ENCODE measurements at regions not wholly inside any gene's neighbourhood (a gene's known extent, or its start where the extent isn't known, plus 50 kb on each side); places are given as distances from the start of the nearest gene placed in this dataset.

DNA sequence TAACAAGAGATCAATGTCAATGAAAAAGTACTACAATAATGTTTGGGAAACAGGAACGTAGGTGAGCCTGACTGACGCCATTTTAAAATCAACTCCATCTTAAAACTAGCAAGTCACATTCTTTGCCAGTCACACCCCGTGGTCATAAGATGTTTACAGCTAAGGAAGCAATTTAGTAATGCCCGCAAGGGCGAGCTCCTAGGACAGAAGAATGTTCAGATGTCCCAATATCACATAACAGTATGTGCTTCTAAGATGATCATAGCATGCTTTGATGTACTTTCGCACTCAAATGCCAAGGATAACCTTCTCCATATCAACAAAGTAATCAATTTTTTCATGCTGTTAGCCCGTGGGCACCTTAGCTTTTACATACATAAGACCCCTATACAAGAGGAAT lies 113.8 kb upstream of the EGFR start:
- Histone ChIP-seq H3K27ac (ENCODE audit: insufficient read depth, low read length, poor library complexity, severe bottlenecking) (no peak overlapping the region), H3K4me3 (ENCODE audit: low read depth, low read length) (no peak overlapping the region), H3K27me3 (ENCODE audit: control insufficient read depth, insufficient read depth, low read length) (no peaks in the 10 kb centered on the region), H3K9me3 (ENCODE audit: control insufficient read depth in 2 of 2, low read length in 2 of 2) (no peaks in the 10 kb centered on the region), H3K36me3 (ENCODE audit: control insufficient read depth, insufficient read depth, low read length) (no peaks in the 10 kb centered on the region), H3K4me1 (ENCODE audit: control insufficient read depth, insufficient read depth, low read length, poor library complexity, severe bottlenecking) (no peaks in the 10 kb centered on the region)
- Mint-ChIP-seq H3K27ac (no peak overlapping the region), H3K4me1 (no peaks in the 10 kb centered on the region), H3K4me3 (no peak overlapping the region), H3K27me3 (no peaks in the 10 kb centered on the region), H3K9me3 (peaks cover 0 to 7% (median 4%) of the 10 kb centered on the region in 7 donors), H3K36me3 (no peaks in the 10 kb centered on the region)
- ATAC-seq (ENCODE audit: low read depth in 2 of 2) (no peak), DNase-seq (no peak)

DNA sequence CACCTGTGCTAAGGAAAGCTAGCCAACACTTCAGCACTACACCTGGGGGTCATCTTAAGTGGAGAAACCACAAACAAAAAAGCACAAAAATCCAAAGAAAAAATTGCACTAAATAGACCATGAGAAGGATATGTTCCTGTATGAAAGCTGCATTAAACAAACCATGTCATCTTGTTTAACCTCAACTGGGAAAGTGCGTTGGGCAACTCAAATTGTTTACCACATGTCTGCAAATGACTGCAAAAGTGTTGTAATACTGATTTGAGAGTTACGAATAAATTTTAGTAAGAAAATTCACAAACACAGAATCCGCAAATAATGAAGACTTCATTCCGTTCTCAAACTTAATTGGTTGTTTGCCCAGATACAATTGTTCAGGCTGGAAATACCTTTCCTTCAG lies 111.9 kb upstream of the EGFR start:
- Histone ChIP-seq H3K9me3 (ENCODE audit: control insufficient read depth in 2 of 2, low read length in 2 of 2) (no peaks in the 10 kb centered on the region), H3K4me3 (ENCODE audit: low read depth, low read length) (no peak overlapping the region), H3K27ac (ENCODE audit: insufficient read depth, low read length, poor library complexity, severe bottlenecking) (no peak overlapping the region), H3K4me1 (ENCODE audit: control insufficient read depth, insufficient read depth, low read length, poor library complexity, severe bottlenecking) (no peaks in the 10 kb centered on the region), H3K27me3 (ENCODE audit: control insufficient read depth, insufficient read depth, low read length) (no peaks in the 10 kb centered on the region), H3K36me3 (ENCODE audit: control insufficient read depth, insufficient read depth, low read length) (no peaks in the 10 kb centered on the region)
- H3K27me3 Mint-ChIP-seq = no peaks in the 10 kb centered on the region
- H3K9me3 Mint-ChIP-seq = peaks cover 0 to 15% (median 4%) of the 10 kb centered on the region in 7 donors
- no peaks in the 10 kb centered on the region for H3K36me3 Mint-ChIP-seq
- H3K27ac Mint-ChIP-seq = no peak overlapping the region
- ATAC-seq (ENCODE audit: low read depth in 2 of 2) = no peak
- no peak for DNase-seq
- H3K4me3 Mint-ChIP-seq = no peak overlapping the region
- H3K4me1 Mint-ChIP-seq = no peaks in the 10 kb centered on the region

DNA sequence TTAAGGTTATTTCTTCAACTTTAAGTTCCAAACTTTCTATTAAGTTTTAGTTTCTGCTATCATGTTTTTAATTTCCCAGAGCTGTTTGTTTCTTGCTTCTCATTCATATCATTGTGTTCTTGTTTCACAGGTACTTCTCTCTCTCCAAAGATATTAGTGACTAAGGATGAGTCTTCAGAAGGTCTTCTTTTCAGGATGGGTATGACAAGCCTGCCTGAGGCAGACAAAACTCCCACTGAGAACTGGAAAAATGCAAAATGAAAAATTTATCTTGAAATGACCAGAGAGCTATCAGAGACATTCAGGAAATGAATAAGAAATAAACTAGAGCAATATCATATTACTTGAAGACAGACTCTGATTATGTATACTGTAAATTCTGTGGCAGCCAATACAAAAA lies 110.8 kb upstream of the EGFR start:
- no peaks in the 10 kb centered on the region for H3K9me3 ChIP-seq (ENCODE audit: control insufficient read depth in 2 of 2, low read length in 2 of 2)
- Mint-ChIP-seq H3K36me3 (no peaks in the 10 kb centered on the region), H3K4me1 (no peaks in the 10 kb centered on the region), H3K9me3 (peaks cover 0 to 15% (median 4%) of the 10 kb centered on the region in 7 donors), H3K27ac (no peak overlapping the region), H3K4me3 (no peak overlapping the region), H3K27me3 (no peaks in the 10 kb centered on the region)
- H3K4me1 ChIP-seq (ENCODE audit: control insufficient read depth, insufficient read depth, low read length, poor library complexity, severe bottlenecking) = no peaks in the 10 kb centered on the region
- ATAC-seq (ENCODE audit: low read depth in 2 of 2) (no peak), DNase-seq (no peak)
- H3K4me3 ChIP-seq (ENCODE audit: low read depth, low read length) = no peak overlapping the region
- no peaks in the 10 kb centered on the region for H3K36me3 ChIP-seq (ENCODE audit: control insufficient read depth, insufficient read depth, low read length)
- H3K27me3 ChIP-seq (ENCODE audit: control insufficient read depth, insufficient read depth, low read length) = no peaks in the 10 kb centered on the region
- no peak overlapping the region for H3K27ac ChIP-seq (ENCODE audit: insufficient read depth, low read length, poor library complexity, severe bottlenecking)

DNA sequence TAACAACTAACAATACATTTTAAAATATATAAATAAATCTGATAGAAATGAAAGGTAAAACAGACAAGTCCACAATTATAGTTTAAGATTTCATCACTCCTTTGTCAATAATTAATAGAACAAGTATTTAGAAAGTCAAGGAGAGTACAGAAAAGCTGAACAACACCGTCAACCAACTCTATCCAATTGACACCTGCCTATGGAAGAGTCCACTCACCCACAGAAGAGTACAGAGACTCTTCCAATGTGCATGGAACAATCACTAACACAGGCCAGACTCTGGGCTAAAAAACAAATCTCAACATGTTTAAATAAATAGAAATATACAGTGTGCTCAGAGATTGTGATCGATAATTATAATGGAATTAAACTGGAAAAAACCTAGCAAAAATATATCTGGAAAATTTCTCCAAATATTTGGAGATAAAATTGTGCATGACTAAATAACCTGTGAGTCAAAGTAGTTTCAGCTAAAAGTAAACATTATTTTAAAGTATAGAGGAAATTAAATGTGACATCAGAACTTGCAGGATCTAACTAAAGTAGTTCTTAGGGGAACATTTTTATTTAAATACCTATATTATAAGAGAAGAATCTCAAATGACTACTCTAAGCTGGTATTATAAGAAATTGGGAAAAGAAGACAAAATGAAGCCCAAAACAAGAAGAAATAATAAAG lies 109.9 kb upstream of the EGFR start:
- no peak overlapping the region for H3K4me3 ChIP-seq (ENCODE audit: low read depth, low read length)

DNA sequence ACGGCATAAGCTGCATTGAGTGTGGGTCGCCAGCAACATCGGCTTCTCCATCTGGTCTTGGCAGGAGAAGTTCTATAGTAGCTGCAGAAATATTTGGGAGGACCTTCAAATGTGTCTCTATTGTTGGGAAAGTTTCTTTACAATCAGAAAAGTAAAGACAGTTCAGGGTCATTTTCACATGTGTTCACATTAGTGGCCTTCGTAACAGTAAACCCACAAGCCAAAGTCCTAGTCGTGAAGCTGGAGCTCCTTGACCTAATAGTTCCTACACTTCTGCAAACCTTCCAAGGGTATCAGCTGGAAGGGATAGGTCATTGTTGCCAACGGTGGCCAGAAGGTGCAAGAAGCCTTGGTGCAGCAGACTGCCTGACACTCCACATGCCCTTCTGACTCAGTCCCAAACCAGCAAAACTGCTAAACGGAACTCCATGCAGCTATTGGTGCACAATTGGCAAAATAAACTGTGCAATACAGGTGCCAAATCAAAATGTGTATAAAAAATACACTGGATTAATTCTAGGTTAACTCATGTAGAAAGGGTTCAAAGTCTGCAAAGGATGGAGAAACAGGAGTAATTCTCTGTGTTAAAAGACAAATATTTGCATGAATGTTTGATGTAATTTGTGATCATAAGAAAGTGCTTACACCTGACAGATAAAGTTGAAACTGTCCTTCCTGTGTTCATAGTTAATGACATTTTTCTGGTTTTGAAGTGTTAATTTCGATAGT lies 102.8 kb upstream of the EGFR start:
- H3K27ac ChIP-seq (ENCODE audit: insufficient read depth, low read length, poor library complexity, severe bottlenecking) = no peak overlapping the region
- Mint-ChIP-seq H3K9me3 (peaks cover 0 to 4% (median 0%) of the 10 kb centered on the region in 7 donors), H3K27ac (no peak overlapping the region), H3K4me3 (no peak overlapping the region), H3K27me3 (peaks cover 6% of the 10 kb centered on the region), H3K4me1 (no peaks in the 10 kb centered on the region), H3K36me3 (no peaks in the 10 kb centered on the region)
- DNase-seq (no peak), ATAC-seq (ENCODE audit: low read depth in 2 of 2) (no peak)
- H3K4me3 ChIP-seq (ENCODE audit: low read depth, low read length) = no peak overlapping the region
- H3K9me3 ChIP-seq (ENCODE audit: control insufficient read depth in 2 of 2, low read length in 2 of 2) = peaks cover 0 to under 1% of the 10 kb centered on the region in 2 experiments
- no peaks in the 10 kb centered on the region for H3K4me1 ChIP-seq (ENCODE audit: control insufficient read depth, insufficient read depth, low read length, poor library complexity, severe bottlenecking)
- H3K36me3 ChIP-seq (ENCODE audit: control insufficient read depth, insufficient read depth, low read length) = no peaks in the 10 kb centered on the region
- no peaks in the 10 kb centered on the region for H3K27me3 ChIP-seq (ENCODE audit: control insufficient read depth, insufficient read depth, low read length)

More for the DNA sequence above, 109.9 kb upstream of the EGFR start:
- no peak overlapping the region for H3K27ac ChIP-seq (ENCODE audit: insufficient read depth, low read length, poor library complexity, severe bottlenecking)
- H3K9me3 ChIP-seq (ENCODE audit: control insufficient read depth in 2 of 2, low read length in 2 of 2) = no peaks in the 10 kb centered on the region
- Mint-ChIP-seq H3K27ac (no peak overlapping the region), H3K27me3 (no peaks in the 10 kb centered on the region), H3K9me3 (peaks cover 0 to 15% (median 2%) of the 10 kb centered on the region in 7 donors), H3K4me3 (no peak overlapping the region), H3K36me3 (no peaks in the 10 kb centered on the region), H3K4me1 (no peaks in the 10 kb centered on the region)
- no peaks in the 10 kb centered on the region for H3K4me1 ChIP-seq (ENCODE audit: control insufficient read depth, insufficient read depth, low read length, poor library complexity, severe bottlenecking)
- no peaks in the 10 kb centered on the region for H3K27me3 ChIP-seq (ENCODE audit: control insufficient read depth, insufficient read depth, low read length)
- ATAC-seq (ENCODE audit: low read depth in 2 of 2) = no peak
- no peak for DNase-seq
- no peaks in the 10 kb centered on the region for H3K36me3 ChIP-seq (ENCODE audit: control insufficient read depth, insufficient read depth, low read length)

DNA sequence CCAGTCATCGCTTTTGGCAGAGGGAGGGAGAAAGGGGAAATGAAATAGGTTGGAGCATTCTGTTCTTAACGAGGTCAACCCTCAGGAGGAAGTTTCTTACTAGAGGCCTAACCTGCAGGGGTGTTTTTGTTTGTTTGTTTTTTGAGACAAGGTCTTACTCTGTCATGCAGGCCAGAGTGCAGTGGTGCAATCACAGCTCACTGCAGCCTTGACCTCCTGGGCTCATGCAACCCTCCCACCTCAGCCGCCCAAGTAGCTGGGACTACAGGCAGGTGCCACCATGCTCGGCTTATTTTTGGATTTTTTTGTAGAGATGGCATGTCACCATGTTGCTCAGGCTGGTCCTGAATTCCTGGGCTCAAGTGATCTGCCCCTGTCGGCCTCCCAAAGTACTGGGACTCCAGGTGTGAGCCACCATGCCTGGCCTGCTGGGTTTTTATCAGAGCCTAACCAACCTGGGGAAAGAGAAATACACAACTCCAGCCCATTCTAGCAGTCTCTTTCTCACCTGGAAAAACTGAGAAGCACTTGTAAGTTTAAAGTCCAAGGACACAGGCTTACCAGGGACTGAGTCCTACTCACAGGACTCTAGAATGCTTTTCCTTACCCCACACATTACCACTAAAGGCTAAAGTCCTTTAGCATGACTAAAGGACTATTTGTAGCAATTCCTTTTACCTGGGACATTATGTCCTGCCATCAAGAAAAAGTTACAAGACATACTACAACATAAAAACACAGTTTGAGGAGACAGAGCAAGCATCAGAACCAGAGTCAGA lies 101.0 kb upstream of the EGFR start:
- Histone ChIP-seq H3K27ac (ENCODE audit: insufficient read depth, low read length, poor library complexity, severe bottlenecking) (no peak overlapping the region), H3K4me1 (ENCODE audit: control insufficient read depth, insufficient read depth, low read length, poor library complexity, severe bottlenecking) (no peaks in the 10 kb centered on the region), H3K4me3 (ENCODE audit: low read depth, low read length) (no peak overlapping the region), H3K36me3 (ENCODE audit: control insufficient read depth, insufficient read depth, low read length) (no peaks in the 10 kb centered on the region), H3K27me3 (ENCODE audit: control insufficient read depth, insufficient read depth, low read length) (no peaks in the 10 kb centered on the region), H3K9me3 (ENCODE audit: control insufficient read depth in 2 of 2, low read length in 2 of 2) (peaks cover 0 to 2% of the 10 kb centered on the region in 2 experiments)
- Mint-ChIP-seq H3K9me3 (peaks cover 0 to 6% (median 1%) of the 10 kb centered on the region in 7 donors), H3K27me3 (peaks cover 6% of the 10 kb centered on the region), H3K4me1 (no peaks in the 10 kb centered on the region), H3K27ac (no peak overlapping the region), H3K4me3 (no peak overlapping the region), H3K36me3 (no peaks in the 10 kb centered on the region)
- ATAC-seq (ENCODE audit: low read depth in 2 of 2) (no peak), DNase-seq (no peak)

DNA sequence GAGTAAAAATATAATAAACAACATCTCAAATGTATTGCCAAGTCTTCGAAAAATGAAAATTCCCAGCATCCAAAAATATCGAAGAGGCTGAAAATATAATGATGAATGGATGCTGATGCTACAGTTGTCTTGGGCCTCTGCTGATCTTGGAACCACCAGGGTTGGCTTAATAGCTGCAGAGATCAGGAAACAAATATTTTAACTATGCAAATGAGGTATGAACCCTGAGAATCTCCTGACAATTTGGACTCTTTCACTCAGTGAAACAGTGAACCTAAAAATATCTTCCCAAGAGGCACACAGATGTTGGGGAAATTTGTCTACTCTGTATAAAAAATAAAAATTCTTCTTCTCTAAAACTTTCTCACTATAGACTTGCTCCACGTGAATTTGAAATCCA lies 97.7 kb upstream of the EGFR start:
- no peak for ATAC-seq (ENCODE audit: low read depth in 2 of 2)

More for the DNA sequence above, 97.7 kb upstream of the EGFR start:
- no peak for DNase-seq
- H3K4me3 Mint-ChIP-seq = no peak overlapping the region
- no peaks in the 10 kb centered on the region for H3K4me1 ChIP-seq (ENCODE audit: control insufficient read depth, insufficient read depth, low read length, poor library complexity, severe bottlenecking)
- peaks cover 0 to 8% (median 2%) of the 10 kb centered on the region in 7 donors for H3K9me3 Mint-ChIP-seq
- no peaks in the 10 kb centered on the region for H3K36me3 ChIP-seq (ENCODE audit: control insufficient read depth, insufficient read depth, low read length)
- no peak overlapping the region for H3K27ac ChIP-seq (ENCODE audit: insufficient read depth, low read length, poor library complexity, severe bottlenecking)
- no peaks in the 10 kb centered on the region for H3K4me1 Mint-ChIP-seq
- no peak overlapping the region for H3K27ac Mint-ChIP-seq
- H3K27me3 Mint-ChIP-seq = peaks cover 6% of the 10 kb centered on the region
- H3K27me3 ChIP-seq (ENCODE audit: control insufficient read depth, insufficient read depth, low read length) = no peaks in the 10 kb centered on the region
- H3K36me3 Mint-ChIP-seq = no peaks in the 10 kb centered on the region
- no peak overlapping the region for H3K4me3 ChIP-seq (ENCODE audit: low read depth, low read length)
- peaks cover 0 to 2% of the 10 kb centered on the region in 2 experiments for H3K9me3 ChIP-seq (ENCODE audit: control insufficient read depth in 2 of 2, low read length in 2 of 2)
